Activated CD8-positive, alpha-beta memory T cell treated with anti-CD3 and anti-CD28 coated beads, Interleukin-2, amount 50 U/mL, for 24 hours (primary cell): ENCODE measurements at regions not wholly inside any gene's neighbourhood (a gene's known extent, or its start where the extent isn't known, plus 50 kb on each side); places are given as distances from the start of the nearest gene placed in this dataset.

ENCODE experiments used
- DNase-seq: peaks from one replicate; pipeline ENCODE4 v3.0.0-alpha.2; 2020; ENCODE audit errors: extremely low read depth

DNA sequence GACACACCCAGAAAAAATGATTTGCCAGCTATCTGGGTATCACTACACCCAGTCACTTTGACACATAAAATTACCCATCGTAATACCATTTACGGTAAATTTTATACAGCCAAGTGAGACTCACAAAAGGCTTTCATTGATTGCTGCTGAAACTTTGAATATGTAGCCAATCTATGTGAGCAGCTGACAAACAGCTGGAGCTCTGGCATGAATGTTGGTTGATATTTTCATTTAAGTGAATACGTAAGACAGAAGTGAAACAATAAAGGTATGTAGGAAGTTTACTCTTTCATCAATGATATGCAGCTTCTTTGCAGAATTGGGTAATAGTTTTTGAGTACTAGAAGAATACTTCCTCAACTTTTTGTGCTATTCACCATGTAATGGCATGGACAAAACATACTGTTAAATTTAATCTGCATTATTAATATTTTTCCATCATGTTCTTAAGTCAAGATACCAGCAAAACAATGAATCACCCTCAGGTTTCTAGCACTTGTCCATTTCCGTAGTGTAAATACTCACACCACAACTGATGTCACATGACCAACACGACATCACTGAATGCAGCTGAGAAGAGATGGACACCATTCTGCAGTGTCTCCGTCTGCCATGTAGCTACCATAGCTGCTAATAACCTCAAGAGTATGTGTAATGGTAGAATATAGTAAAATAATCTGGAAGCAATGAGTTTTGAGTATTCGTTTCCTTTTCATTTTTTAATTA is 205.9 kb upstream of the HES1 start:
- no peak for DNase-seq

DNA sequence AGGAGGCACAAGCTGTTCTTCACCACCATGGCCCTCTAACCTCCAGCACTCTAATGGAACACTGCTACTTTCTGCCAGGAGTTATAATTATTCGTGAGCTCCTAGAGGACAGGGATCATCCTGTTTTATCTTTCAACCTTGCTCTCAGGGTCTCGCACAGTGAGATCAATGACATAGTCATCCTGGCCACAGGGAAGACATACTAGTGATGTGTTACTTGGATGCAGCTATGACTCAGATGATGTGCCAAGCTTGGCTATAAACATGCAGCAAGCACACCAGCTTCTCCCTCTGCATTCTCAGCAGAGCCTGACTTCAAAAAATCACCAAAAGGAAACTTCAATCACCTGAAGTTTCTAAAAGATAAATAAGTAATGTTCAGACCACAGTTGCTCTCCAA is 203.8 kb upstream of the HES1 start:
- no peak for DNase-seq

DNA sequence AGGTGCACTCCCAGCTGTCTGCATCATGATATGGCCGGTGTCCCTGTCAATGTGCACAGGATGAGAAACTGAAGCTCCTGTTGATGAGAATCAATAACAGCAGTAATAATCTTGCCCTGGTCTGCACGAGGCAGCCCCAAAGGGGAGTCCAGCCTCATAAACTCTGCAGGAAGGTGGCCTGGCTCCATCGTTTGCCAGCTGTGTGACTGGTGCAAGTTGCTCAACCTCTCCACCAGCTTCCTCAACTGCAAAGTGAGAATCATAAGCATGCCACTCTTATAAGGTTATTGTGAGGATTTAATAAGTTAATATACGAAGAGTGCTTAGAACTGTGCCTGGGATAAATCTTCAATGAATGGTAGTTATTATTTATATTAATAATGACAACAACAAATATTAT is 203.4 kb upstream of the HES1 start:
- no peak for DNase-seq

DNA sequence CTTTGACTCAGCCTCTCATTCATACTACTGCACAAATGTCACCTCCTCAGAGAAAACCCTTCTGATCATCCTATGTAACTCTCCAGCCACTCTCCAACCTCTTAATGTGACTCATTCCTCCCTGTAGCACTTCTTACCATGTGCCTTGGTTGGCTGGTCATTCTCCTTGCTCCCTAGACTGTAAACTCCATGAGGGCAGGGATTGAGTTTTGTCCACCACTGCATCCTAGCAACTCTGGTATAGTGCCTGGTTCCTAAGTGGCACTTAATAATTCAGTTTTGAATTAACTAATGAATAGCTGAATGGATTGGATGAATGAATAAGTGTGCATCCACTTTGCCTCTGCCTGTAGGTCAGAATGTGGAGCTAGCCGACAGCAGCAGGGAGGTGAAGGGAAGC is 202.5 kb upstream of the HES1 start:
- no peak for DNase-seq

DNA sequence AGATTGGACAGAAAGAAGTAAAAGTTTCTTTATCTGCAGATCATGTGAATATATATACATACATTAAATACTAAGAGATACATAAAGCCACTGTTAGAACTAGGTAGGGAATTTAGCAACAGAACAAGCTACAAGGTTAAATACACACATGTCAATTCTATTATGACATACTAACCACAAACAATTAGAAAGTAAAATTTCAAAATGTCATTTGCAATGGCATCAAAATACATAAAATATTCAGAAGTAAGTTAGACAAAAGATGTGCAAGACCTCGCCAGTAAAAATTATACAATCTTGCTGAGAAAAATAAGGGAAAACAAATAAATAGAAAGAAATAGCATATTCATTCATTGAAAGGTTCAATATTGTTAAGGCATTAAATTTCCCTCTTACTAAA is 200.0 kb upstream of the HES1 start:
- no peak for DNase-seq

DNA sequence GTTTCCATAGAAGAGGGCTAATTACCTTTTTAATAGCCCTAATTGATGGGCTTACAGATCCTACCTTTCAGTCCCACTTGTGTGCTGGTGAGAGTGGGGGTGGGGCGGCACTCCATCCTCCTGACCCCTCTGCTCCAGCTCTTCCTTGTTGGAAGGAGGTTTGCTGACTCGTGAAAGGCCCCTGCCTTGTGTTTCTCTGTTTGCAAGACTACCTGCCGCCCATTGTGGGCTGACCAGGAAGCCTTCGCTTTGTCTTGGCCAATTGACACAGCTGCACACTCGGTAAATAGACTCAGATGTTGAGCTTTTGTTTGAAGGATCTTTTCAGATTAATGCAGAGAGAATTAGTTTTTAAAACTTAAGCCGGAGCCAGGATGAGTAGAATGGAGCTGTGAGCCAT is 197.3 kb upstream of the HES1 start:
- no peak for DNase-seq

DNA sequence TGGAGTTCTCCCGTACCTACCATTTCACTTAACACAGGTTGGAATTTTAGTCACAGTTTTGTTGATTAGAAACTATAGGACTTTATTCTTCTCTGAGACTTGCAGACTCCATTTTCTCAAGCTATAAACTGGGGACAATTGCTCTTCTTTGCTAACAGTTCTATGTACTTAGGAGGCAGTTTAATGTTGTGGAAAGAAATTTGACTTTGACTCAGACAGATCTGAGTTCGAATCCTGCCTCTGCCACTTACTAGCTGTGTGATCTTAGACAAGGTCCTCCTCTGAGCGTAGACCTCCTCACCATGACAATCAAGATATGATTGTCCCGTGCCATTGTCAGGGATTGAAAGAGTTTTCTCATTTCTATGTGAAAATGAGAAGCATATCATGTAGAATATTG is 196.4 kb upstream of the HES1 start:
- DNase-seq, result no peak

DNA sequence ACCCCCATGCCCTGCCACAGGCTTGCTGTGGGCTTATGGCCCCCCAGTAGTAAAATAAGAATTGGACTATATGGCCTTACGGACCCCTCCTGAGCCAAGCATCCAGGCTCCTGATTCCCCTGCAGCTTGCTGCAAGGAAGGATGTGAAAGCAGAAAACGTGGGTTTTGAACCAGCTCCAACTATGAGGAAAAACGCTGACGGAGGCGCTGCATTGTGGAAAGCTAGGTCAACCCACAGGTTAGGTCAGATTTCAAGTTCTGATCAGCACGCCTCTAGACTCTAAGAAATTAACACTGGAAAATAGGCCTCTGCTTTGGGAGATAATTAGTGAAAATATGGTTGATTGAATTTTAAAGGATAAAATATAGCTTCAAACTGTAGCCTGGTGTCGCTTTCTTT is 195.4 kb upstream of the HES1 start:
- DNase-seq, result no peak

DNA sequence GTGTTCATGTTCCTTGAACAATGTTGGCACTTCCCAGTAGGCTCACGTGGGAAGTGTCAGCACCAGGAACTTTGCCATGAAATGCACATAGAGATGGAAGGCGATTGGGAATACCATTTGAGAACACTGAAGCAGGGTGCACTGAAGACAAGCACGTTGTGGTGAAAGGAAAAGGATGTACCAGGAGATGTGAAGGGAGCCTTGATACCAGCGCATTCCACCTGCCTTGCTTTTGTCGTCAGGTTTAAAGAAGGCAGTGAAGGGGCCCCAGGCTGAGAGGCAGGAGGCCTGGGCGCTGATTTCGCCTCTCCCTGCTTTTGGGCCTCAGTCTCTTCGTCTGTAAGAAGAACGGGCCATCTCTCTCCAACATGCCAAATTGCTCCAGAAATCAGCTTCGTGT is 194.5 kb upstream of the HES1 start:
- no peak for DNase-seq

DNA sequence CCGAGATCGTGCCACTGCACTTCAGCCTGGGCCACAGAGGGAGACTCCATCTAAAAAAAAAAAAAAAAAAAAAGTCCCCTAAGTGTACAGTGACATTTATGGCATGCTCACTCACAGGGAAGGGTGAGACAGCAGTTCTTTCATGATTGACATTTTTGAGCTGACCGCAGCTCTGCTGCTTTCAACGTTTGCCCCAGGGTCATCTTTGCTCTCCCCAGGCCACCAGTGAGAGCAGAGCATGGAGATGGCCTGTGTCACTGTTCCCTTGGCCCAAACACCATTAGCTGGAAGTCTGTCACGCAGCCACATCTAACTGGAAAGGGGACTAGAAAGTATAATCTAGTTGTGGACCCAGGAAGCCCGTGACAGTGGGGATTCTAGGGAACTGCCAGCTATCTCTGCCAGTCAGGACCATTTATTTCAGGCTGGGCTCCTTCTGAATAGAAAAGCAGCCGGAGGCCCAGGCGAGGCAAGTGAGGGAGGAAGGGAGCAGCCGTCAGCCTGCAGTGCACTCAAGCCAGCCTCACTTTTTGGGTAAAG is 193.4 kb upstream of the HES1 start:
- DNase-seq, result no peak

DNA sequence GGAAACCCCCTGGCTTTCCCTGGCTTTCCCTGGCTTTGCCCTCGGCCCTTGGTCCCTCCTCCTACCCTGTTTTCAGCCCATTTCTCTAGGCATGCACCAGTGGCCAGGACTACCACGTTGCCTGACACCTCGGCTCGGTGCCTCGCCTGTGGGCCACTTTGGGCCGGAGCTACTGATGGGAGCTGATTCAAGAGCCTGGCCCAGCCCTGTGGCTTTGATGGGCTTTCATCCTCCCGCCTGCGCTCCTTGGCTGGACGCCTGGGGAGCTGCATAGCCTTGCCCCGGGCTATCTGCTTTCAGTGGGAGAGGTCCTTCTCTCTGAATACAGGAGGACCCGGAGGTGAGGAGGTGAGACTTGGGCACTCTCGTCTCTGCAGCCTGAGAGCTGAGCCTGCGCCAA is 192.7 kb upstream of the HES1 start:
- no peak for DNase-seq

DNA sequence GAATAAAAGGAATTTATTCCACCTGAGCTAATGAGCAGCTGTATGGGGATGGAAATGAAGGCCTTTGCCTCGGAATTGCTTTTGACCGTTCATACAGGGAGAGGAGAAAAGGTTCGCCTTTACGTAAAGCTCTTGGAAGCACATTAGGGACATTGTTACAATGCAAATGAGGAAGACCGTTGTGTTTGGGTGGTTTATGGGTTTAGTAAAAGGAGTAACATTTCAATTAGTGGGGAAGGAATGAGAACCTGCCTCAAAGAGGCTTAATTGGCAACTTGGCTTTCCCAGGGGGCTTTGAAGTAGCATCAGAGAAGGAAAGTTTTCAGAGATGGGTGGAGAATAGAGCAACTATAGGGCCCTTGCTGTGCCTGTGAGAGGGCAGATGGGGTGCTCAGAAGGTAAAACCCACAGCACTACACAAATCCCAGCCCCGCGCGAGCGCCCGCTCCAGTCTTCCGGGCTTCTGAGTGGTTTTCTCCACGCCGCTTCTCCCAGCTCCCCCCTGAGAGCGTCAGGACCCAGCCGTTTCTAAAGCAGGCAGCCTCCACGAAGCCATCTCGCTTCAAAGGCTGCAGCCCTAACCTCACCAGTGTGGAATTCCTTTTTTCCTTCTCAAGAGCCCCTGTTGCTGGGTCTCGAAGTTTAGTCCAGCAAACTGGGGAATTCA is 192.0 kb upstream of the HES1 start:
- no peak for DNase-seq

DNA sequence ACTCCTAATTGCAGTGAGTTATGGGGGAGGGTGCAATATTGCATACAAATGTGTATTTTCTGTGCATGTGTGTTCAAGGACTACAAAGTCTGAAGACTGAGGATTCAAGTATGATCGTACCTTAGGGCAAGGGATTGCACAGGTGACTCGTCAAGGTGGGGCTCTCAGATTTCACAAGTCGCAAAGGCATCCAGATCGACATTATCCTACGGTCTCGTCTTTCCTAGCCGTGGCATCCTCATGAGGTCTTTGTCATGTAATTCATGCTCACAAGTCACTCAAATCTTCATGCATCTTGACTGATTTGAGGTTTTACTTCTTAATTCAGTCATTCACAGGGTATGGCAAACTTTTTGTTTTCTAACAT is 191.4 kb upstream of the HES1 start:
- no peak for DNase-seq

DNA sequence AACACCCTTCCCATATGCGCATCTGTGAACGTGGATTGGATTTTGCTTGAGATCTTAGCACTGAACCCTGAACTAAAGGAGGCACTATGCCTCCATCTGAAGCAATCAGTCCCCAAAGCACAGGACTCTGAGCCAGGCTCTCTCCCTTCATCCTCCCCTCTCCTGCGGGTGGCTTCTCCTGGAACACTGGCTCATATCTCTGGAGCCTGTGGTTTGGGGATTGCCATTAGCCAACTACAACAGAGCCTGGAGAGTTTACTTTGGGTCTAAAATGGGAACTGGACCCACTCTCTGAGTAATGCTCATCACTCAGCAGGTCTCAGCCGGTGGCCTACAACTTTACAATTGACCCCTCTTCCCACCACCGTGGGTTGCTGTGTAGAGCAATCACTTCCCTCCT is 190.8 kb upstream of the HES1 start:
- DNase-seq, result no peak

DNA sequence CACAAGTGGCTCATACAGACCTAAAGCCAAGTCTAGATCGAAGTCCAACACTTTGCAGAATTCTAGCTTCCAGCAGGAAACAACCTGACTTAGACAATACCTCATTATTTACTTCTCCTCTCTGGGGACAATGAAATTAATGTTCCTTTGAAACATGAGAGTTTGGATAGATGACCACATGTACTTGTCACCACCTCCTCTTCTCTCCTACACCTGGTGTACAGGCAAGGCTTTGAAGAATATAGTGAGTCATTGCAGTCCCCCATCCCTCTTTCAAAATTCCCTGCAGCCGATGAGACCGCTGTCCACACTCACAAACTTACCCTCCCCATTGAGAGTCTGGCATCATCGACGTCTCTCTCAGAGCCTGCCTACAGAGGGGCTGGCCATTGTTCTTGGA is 189.0 kb upstream of the HES1 start:
- DNase-seq, result no peak

DNA sequence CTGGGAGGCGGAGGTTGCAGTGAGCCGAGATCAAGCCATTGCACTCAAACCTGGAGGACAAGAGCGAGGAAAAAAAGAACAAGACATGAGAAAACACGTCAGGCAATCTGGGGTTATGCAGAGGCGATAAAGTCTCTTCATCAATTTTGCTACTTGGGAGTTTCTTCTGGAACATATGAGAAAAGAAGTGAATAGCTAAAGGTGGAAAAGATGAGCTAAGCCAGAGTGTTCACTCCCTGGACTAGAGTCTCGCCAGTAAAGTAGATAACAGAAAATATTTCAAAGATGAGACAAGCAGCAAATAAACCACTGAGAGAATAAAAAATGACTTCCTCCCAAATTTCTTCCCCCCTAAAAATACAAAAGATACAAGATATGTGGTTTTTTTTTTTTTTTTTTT is 188.4 kb upstream of the HES1 start:
- DNase-seq, result no peak

DNA sequence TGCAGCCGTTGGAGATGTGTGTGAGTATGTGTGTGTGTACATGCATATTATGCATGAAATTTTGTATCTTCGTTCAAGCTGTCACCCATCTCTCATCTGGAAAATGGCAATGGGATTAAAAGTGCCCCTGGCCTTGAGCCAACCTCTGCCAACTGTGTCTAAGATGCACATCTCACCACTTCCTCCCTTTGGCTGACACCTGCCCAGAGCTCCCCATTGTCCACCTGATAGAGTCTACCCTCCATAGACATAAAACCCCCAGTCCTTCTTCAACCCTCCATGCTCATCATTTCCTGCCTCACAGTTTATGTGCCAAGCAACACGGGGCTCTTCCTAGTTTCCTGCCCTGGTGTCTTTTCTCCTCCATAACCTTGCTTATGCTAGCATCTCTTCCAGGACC is 187.5 kb upstream of the HES1 start:
- no peak for DNase-seq

DNA sequence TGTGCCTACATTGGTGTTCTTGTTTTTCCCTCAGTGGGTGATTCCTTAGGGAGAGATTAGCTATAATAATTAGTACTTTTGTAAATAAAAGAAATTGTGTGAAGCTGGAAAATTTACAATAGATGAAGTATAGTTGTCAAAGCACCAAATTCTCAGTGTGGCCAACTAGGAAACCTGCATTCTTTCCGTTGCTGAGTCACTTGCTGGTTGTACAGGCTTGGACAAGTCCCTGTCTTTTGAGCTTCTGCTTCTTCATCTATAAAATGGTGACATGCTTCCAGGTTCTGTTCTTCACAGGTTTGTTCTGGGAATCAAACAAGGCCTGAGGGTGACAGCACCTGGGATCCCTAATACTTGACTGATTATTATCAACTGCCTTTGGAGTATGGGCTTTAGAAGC is 184.1 kb upstream of the HES1 start:
- no peak for DNase-seq

DNA sequence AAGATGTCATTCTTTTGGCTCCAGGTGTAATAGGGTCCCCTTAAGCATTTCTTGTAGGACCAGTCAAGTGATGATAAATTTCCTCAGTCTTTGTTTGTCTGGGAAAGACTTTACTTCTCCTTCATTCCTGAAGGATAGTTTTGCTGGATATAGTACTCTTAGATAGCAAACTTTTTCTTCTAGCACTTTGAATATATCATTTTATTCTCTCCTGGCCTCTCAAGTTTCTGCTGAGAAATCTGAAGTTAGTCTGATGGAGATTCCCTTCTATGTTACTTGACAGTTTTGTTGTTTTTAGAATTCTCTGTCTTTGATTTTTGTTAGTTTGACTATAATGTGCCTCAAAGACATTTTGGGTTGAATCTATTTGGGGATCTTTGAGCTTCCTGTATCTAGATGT is 181.2 kb upstream of the HES1 start:
- no peak for DNase-seq

DNA sequence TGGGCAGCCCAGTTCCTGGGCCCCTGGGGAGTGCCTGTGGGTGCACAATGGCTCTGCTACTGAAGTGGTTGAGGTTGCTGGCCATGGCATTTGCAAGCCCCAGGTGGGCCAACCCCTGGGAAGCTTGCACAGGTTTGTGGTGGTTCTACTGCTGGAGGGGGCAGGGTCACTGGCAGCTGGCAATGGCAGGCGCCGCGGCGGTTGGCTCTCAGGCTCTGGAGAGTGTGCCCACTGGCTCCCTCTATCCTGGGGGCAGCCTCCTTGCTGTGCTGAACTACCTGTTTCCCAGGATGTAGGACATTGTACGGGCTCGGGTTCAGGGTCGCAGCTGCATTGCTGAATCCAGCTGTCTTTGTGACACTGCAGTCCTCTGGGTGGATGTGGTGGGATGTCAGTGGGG is 180.2 kb upstream of the HES1 start:
- no peak for DNase-seq

DNA sequence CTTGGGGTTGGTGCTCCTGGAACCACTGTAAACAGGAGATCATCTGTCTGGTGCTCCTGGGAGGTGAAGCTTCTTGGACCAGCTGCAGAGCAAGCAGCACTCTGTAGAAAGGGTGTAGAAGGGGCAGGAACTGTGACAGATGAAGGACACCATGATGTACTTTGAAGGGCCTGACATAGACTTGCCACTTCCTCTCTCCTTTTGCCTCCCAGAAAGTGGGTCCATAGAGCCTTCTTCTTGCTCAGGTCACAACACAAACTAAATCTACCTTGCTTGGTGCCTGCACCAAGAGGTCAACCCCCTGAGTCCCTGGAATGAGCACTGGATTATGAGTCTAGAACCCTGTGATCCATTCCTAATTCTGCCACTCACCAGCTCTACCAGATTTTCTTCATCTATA is 176.1 kb upstream of the HES1 start:
- no peak for DNase-seq

DNA sequence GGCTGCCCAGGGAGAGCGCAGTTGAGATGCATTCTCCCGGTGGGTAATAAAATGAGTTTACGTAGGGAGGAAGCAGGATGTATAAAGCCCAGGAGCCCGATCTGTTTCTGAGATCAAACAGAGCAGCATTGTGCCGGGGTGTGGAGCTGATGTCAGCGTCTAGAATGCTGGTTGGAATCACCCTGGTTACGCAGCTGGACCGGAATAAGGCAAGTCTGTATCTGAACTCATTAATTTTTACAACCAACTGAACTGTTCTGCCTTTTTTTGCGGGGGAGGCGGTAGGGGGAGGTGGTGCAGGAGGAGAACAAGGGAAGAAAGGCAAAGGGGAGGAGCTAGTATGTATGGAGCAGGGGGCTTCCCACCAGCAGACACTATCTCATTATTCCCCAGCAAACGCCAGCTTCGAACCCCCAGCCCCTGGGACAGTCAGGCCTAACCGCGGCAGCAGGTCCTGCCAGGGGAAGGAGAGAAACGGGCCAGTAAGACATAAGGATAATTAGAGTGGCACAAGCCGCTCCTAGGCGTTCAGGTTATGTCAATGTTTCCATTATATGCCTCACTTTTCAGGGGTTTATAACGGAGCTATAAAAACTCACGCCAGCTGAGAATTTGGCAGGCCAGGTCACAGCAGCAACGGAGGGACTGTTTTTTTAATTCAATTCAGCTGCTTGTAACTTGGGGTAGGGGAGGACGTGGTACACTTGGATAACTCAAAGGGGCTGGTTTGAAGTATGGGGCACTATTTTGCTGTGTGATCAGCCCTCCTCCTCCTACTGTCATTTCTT is 175.3 kb upstream of the HES1 start:
- no peak for DNase-seq
